ENCODE measurements at regions not wholly inside any gene's neighbourhood (a gene's known extent, or its start where the extent isn't known, plus 50 kb on each side); places are given as distances from the start of the nearest gene placed in this dataset.

- Histone ChIP-seq H4K20me1 (ENCODE audit: control insufficient read depth, extremely low read depth, insufficient read depth, low read length) (no peaks in the 10 kb centered on the region), H3K36me3 (ENCODE audit: control insufficient read depth in 2 of 2, extremely low read depth in 1 of 2, insufficient read depth in 2 of 2, low read length in 2 of 2) (no peaks in the 10 kb centered on the region), H3K27ac (ENCODE audit: control insufficient read depth, insufficient read depth, low read length) (no peak overlapping the region), H3K4me2 (ENCODE audit: control insufficient read depth, extremely low read depth, insufficient read depth, low read depth, low read length) (no peak overlapping the region), H2AFZ (ENCODE audit: control insufficient read depth, low read length) (no peak overlapping the region), H3K4me3 (ENCODE audit: control insufficient read depth in 2 of 3, extremely low read depth in 1 of 3, insufficient read depth in 2 of 3, low read depth in 1 of 3, low read length in 3 of 3) (no peak overlapping the region), H3K27me3 (ENCODE audit: control insufficient read depth, extremely low read depth, insufficient read depth, low read length) (no peaks in the 10 kb centered on the region), H3K9me3 (ENCODE audit: control insufficient read depth, low read depth, low read length) (peaks cover 2% of the 10 kb centered on the region), H3K79me2 (ENCODE audit: control insufficient read depth, insufficient read depth, low read length) (no peaks in the 10 kb centered on the region), H3K9me1 (ENCODE audit: control insufficient read depth, extremely low read depth, insufficient read depth, low read length) (no peaks in the 10 kb centered on the region), H3K4me1 (ENCODE audit: control insufficient read depth, extremely low read depth, insufficient read depth, low read length) (no peaks in the 10 kb centered on the region), H3K9ac (ENCODE audit: control insufficient read depth, extremely low read depth, insufficient read depth, low read length) (no peak overlapping the region)
- no peak for FAIRE-seq
- TF ChIP-seq CTCF (optimal IDR thresholded peaks at IDR 0.05 in 1 of 3, IDR thresholded peaks at IDR 0.05 in 1 of 3, conservative IDR thresholded peaks at IDR 0.05 in 1 of 3; ENCODE audit: extremely low read depth in 1 of 3, insufficient read depth in 2 of 3, low read length in 3 of 3) = no peak
- TF ChIP-seq EZH2 (IDR thresholded peaks at IDR 0.05; ENCODE audit: low read length) = no peak
- dilution Hi-C loops (cut with MboI; ENCODE audit: extremely low pct_ligation_motif_present, low sequenced_read_pairs) = no loop called here
- no peak for DNase-seq (ENCODE audit: low read depth, low spot score)
Measured at GRCh38 chr2:6067806-6068205, 375.6 kb downstream of the SOX11 start.

GRCh38 chr2:6068429-6068828, 376.2 kb downstream of the SOX11 start:
- FAIRE-seq = no peak
- Histone ChIP-seq H3K36me3 (ENCODE audit: control insufficient read depth in 2 of 2, extremely low read depth in 1 of 2, insufficient read depth in 2 of 2, low read length in 2 of 2) (no peaks in the 10 kb centered on the region), H3K79me2 (ENCODE audit: control insufficient read depth, insufficient read depth, low read length) (no peaks in the 10 kb centered on the region), H2AFZ (ENCODE audit: control insufficient read depth, low read length) (no peak overlapping the region), H3K27me3 (ENCODE audit: control insufficient read depth, extremely low read depth, insufficient read depth, low read length) (no peaks in the 10 kb centered on the region), H3K27ac (ENCODE audit: control insufficient read depth, insufficient read depth, low read length) (no peak overlapping the region), H3K9me1 (ENCODE audit: control insufficient read depth, extremely low read depth, insufficient read depth, low read length) (no peaks in the 10 kb centered on the region), H3K9me3 (ENCODE audit: control insufficient read depth, low read depth, low read length) (peaks cover 2% of the 10 kb centered on the region), H3K4me3 (ENCODE audit: control insufficient read depth in 2 of 3, extremely low read depth in 1 of 3, insufficient read depth in 2 of 3, low read depth in 1 of 3, low read length in 3 of 3) (no peak overlapping the region), H3K4me1 (ENCODE audit: control insufficient read depth, extremely low read depth, insufficient read depth, low read length) (no peaks in the 10 kb centered on the region), H3K9ac (ENCODE audit: control insufficient read depth, extremely low read depth, insufficient read depth, low read length) (no peak overlapping the region), H3K4me2 (ENCODE audit: control insufficient read depth, extremely low read depth, insufficient read depth, low read depth, low read length) (no peak overlapping the region), H4K20me1 (ENCODE audit: control insufficient read depth, extremely low read depth, insufficient read depth, low read length) (no peaks in the 10 kb centered on the region)
- TF ChIP-seq EZH2 (IDR thresholded peaks at IDR 0.05; ENCODE audit: low read length) (no peak), CTCF (optimal IDR thresholded peaks at IDR 0.05 in 1 of 3, IDR thresholded peaks at IDR 0.05 in 1 of 3, conservative IDR thresholded peaks at IDR 0.05 in 1 of 3; ENCODE audit: extremely low read depth in 1 of 3, insufficient read depth in 2 of 3, low read length in 3 of 3) (no peak)
- dilution Hi-C loops (cut with MboI; ENCODE audit: extremely low pct_ligation_motif_present, low sequenced_read_pairs) = no loop called here
- DNase-seq (ENCODE audit: low read depth, low spot score) = no peak
